ENCODE measurements at regions not wholly inside any gene's neighbourhood (a gene's known extent, or its start where the extent isn't known, plus 50 kb on each side); places are given as distances from the start of the nearest gene placed in this dataset.

GRCh38 chr3:191952609-191953008 is 491.6 kb downstream of the PYDC2 start:
- DNase-seq (ENCODE audit: low spot score): no peak
- H3K4me3 ChIP-seq (ENCODE audit: low read depth in 1 of 3, low read length in 3 of 3): no peak overlapping the region
- TF ChIP-seq NR2F2 (IDR thresholded peaks at IDR 0.05) (no peak), YY1 (IDR thresholded peaks at IDR 0.05) (no peak), GABPA (IDR thresholded peaks at IDR 0.05 in 1 of 2, conservative IDR thresholded peaks at IDR 0.05 in 1 of 2) (no peak), JUND (IDR thresholded peaks at IDR 0.05) (no peak), RAD21 (IDR thresholded peaks at IDR 0.05) (no peak), TAF1 (conservative IDR thresholded peaks at IDR 0.05) (no peak), RXRA (IDR thresholded peaks at IDR 0.05) (no peak), EGR1 (IDR thresholded peaks at IDR 0.05; ENCODE audit: low read depth in 2 of 2) (no peak), SP1 (IDR thresholded peaks at IDR 0.05) (no peak), HNF4A (conservative IDR thresholded peaks at IDR 0.05) (no peak), FOXA1 (IDR thresholded peaks at IDR 0.05) (no peak), MAX (IDR thresholded peaks at IDR 0.05) (no peak), HNF4G (IDR thresholded peaks at IDR 0.05) (no peak), FOXA2 (IDR thresholded peaks at IDR 0.05) (no peak)
- TF ChIP-seq, protein P1, sequence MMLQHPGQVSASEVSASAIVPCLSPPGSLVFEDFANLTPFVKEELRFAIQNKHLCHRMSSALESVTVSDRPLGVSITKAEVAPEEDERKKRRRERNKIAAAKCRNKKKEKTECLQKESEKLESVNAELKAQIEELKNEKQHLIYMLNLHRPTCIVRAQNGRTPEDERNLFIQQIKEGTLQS (IDR thresholded peaks at IDR 0.05): no peak
- TF ChIP-seq, protein P2, sequence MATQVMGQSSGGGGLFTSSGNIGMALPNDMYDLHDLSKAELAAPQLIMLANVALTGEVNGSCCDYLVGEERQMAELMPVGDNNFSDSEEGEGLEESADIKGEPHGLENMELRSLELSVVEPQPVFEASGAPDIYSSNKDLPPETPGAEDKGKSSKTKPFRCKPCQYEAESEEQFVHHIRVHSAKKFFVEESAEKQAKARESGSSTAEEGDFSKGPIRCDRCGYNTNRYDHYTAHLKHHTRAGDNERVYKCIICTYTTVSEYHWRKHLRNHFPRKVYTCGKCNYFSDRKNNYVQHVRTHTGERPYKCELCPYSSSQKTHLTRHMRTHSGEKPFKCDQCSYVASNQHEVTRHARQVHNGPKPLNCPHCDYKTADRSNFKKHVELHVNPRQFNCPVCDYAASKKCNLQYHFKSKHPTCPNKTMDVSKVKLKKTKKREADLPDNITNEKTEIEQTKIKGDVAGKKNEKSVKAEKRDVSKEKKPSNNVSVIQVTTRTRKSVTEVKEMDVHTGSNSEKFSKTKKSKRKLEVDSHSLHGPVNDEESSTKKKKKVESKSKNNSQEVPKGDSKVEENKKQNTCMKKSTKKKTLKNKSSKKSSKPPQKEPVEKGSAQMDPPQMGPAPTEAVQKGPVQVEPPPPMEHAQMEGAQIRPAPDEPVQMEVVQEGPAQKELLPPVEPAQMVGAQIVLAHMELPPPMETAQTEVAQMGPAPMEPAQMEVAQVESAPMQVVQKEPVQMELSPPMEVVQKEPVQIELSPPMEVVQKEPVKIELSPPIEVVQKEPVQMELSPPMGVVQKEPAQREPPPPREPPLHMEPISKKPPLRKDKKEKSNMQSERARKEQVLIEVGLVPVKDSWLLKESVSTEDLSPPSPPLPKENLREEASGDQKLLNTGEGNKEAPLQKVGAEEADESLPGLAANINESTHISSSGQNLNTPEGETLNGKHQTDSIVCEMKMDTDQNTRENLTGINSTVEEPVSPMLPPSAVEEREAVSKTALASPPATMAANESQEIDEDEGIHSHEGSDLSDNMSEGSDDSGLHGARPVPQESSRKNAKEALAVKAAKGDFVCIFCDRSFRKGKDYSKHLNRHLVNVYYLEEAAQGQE (IDR thresholded peaks at IDR 0.05): no peak
- TF ChIP-seq, protein P3, sequence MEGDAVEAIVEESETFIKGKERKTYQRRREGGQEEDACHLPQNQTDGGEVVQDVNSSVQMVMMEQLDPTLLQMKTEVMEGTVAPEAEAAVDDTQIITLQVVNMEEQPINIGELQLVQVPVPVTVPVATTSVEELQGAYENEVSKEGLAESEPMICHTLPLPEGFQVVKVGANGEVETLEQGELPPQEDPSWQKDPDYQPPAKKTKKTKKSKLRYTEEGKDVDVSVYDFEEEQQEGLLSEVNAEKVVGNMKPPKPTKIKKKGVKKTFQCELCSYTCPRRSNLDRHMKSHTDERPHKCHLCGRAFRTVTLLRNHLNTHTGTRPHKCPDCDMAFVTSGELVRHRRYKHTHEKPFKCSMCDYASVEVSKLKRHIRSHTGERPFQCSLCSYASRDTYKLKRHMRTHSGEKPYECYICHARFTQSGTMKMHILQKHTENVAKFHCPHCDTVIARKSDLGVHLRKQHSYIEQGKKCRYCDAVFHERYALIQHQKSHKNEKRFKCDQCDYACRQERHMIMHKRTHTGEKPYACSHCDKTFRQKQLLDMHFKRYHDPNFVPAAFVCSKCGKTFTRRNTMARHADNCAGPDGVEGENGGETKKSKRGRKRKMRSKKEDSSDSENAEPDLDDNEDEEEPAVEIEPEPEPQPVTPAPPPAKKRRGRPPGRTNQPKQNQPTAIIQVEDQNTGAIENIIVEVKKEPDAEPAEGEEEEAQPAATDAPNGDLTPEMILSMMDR (IDR thresholded peaks at IDR 0.05; ENCODE audit: low read depth, low read length, missing input control): no peak
- TF ChIP-seq, protein P4, sequence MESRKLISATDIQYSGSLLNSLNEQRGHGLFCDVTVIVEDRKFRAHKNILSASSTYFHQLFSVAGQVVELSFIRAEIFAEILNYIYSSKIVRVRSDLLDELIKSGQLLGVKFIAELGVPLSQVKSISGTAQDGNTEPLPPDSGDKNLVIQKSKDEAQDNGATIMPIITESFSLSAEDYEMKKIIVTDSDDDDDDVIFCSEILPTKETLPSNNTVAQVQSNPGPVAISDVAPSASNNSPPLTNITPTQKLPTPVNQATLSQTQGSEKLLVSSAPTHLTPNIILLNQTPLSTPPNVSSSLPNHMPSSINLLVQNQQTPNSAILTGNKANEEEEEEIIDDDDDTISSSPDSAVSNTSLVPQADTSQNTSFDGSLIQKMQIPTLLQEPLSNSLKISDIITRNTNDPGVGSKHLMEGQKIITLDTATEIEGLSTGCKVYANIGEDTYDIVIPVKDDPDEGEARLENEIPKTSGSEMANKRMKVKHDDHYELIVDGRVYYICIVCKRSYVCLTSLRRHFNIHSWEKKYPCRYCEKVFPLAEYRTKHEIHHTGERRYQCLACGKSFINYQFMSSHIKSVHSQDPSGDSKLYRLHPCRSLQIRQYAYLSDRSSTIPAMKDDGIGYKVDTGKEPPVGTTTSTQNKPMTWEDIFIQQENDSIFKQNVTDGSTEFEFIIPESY (IDR thresholded peaks at IDR 0.05): no peak

More at GRCh38 chr3:191952609-191953008, 491.6 kb downstream of the PYDC2 start:
- H3K36me3 ChIP-seq (ENCODE audit: control insufficient read depth in 4 of 4, insufficient read depth in 3 of 4, low read depth in 1 of 4, low read length in 3 of 4): no peaks in the 10 kb centered on the region
- peaks cover 0 to 2% (median 0%) of the 10 kb centered on the region in 4 donors for H3K9me3 ChIP-seq (ENCODE audit: control insufficient read depth in 4 of 4, low read length in 3 of 4)
- no peaks in the 10 kb centered on the region for H3K27me3 ChIP-seq (ENCODE audit: control insufficient read depth in 4 of 4, insufficient read depth in 4 of 4, low read length in 3 of 4)
- no peaks in the 10 kb centered on the region for H3K4me1 ChIP-seq (ENCODE audit: control insufficient read depth in 4 of 4, insufficient read depth in 4 of 4, low read length in 3 of 4)
- H3K27ac ChIP-seq (ENCODE audit: low read depth in 1 of 2, low read length in 2 of 2): no peak overlapping the region
- no peak overlapping the region for H3K9ac ChIP-seq (ENCODE audit: low read depth in 1 of 2, low read length in 2 of 2)
- 88% methylated on average over 21 of the region's 21 CpGs for WGBS

Data from liver (tissue), 8 donors.